Breast epithelium (tissue), 4 donors: ENCODE measurements at regions not wholly inside any gene's neighbourhood (a gene's known extent, or its start where the extent isn't known, plus 50 kb on each side); places are given as distances from the start of the nearest gene placed in this dataset.

Source experiments
- DNase-seq, 2 donors: peaks; one replicate each; pipeline ENCODE4 v3.0.0-alpha.2; 2019; ENCODE audit warnings: low spot score in 2 of 2
- H3K27ac ChIP-seq, 2 donors: fragments of 200-600 bp; sonication (generic) in 1 of 2; one replicate each; pipeline ENCODE4 v1.5.1; 2016 to 2019; ENCODE audit warnings: mild to moderate bottlenecking in 1 of 2
- H3K27me3 ChIP-seq, 2 donors: fragments of 200-600 bp; sonication (generic) in 1 of 2; one replicate each; pipeline versions ENCODE4 v1.5.1 to v1.6.0; 2017 to 2019; ENCODE audit warnings: control low read depth in 1 of 2, mild to moderate bottlenecking in 1 of 2
- H3K36me3 ChIP-seq: fragments of 200-600 bp; one replicate; pipeline ENCODE4 v1.5.1; 2019
- H3K4me1 ChIP-seq, 2 donors: fragments of 200-600 bp; sonication (generic); one replicate each; pipeline ENCODE4 v1.5.1; 2016 to 2019; ENCODE audit warnings: control low read depth in 1 of 2
- H3K4me3 ChIP-seq, 3 donors: fragments of 200-600 bp; sonication (generic); 1 replicate in 2 of 3; 2 replicates in 1 of 3; pipeline ENCODE4 v1.5.1; 2016 to 2019; ENCODE audit warnings: mild to moderate bottlenecking in 3 of 3, moderate library complexity in 2 of 3
- H3K9me3 ChIP-seq, 2 donors: fragments of 200-600 bp; sonication (generic) in 1 of 2; one replicate each; pipeline ENCODE4 v1.5.1; 2016 to 2019; ENCODE audit warnings: control low read depth in 1 of 2
- CTCF ChIP-seq, 3 donors: fragments of 450-650 bp; IDR thresholded peaks; one replicate each; pipeline ENCODE4 v1.5.1; 2016 to 2017; ENCODE audit warnings: antibody characterized with exemption in 3 of 3, mild to moderate bottlenecking in 3 of 3, moderate library complexity in 3 of 3
- POLR2A ChIP-seq: fragments of 450-650 bp; IDR thresholded peaks from one replicate; pipeline ENCODE4 v1.6.1; 2016; ENCODE audit warnings: antibody characterized with exemption, mild to moderate bottlenecking, moderate library complexity
- POLR2AphosphoS5 ChIP-seq, 3 donors: sonication (generic); formaldehyde crosslinking; IDR thresholded peaks; one replicate each; pipeline ENCODE4 v1.6.1; 2017; ENCODE audit warnings: antibody characterized with exemption in 3 of 3
- intact Hi-C: fragments of 100-400 bp; cut with DNase I; formaldehyde crosslinking; loops from one replicate; pipeline ENCODE4 v1.15.1; 2023; ENCODE audit warnings: low total_unique reads

- Histone ChIP-seq H3K27ac (no peak overlapping the region), H3K4me3 (no peak overlapping the region), H3K4me1 (no peaks in the 10 kb centered on the region), H3K36me3 (no peaks in the 10 kb centered on the region), H3K27me3 (no peaks in the 10 kb centered on the region), H3K9me3 (peaks cover 0 to 1% of the 10 kb centered on the region in 2 donors)
- intact Hi-C loops: no loop called here
- no peak for DNase-seq
- TF ChIP-seq CTCF (IDR thresholded peaks at IDR 0.05): no peak
- no peak for TF ChIP-seq POLR2AphosphoS5 (IDR thresholded peaks at IDR 0.05)
Measured at GRCh38 chr3:59289831-59290230, 240.0 kb upstream of the CFAP20DC start.

GRCh38 chr3:59288951-59289350 lies 239.1 kb upstream of the CFAP20DC start:
- no peaks in the 10 kb centered on the region for H3K4me1 ChIP-seq
- H3K4me3 ChIP-seq: no peak overlapping the region
- H3K9me3 ChIP-seq: no peaks in the 10 kb centered on the region
- H3K27ac ChIP-seq: no peak overlapping the region
- no peaks in the 10 kb centered on the region for H3K27me3 ChIP-seq
- H3K36me3 ChIP-seq: no peaks in the 10 kb centered on the region
- intact Hi-C loops: no loop called here
- TF ChIP-seq POLR2A: no peak
- no peak for TF ChIP-seq CTCF (IDR thresholded peaks at IDR 0.05)
- no peak for TF ChIP-seq POLR2AphosphoS5 (IDR thresholded peaks at IDR 0.05)
- no peak for DNase-seq

GRCh38 chr3:59286791-59287531 lies 237.1 kb upstream of the CFAP20DC start:
- no peak for TF ChIP-seq POLR2A
- TF ChIP-seq CTCF (IDR thresholded peaks at IDR 0.05): no peak
- no peak for TF ChIP-seq POLR2AphosphoS5 (IDR thresholded peaks at IDR 0.05)
- no peak for DNase-seq
- Histone ChIP-seq H3K27me3 (no peaks in the 10 kb centered on the region), H3K4me3 (no peak overlapping the region), H3K9me3 (no peaks in the 10 kb centered on the region), H3K36me3 (no peaks in the 10 kb centered on the region), H3K4me1 (no peaks in the 10 kb centered on the region), H3K27ac (no peak overlapping the region)
- intact Hi-C loops: no loop called here

GRCh38 chr3:59285560-59285959 lies 235.7 kb upstream of the CFAP20DC start:
- Histone ChIP-seq H3K36me3 (no peaks in the 10 kb centered on the region), H3K9me3 (no peaks in the 10 kb centered on the region), H3K27ac (no peak overlapping the region), H3K4me1 (no peaks in the 10 kb centered on the region), H3K27me3 (no peaks in the 10 kb centered on the region), H3K4me3 (no peak overlapping the region)
- intact Hi-C loops: no loop called here
- no peak for DNase-seq
- TF ChIP-seq POLR2A (no peak), CTCF (IDR thresholded peaks at IDR 0.05) (no peak), POLR2AphosphoS5 (IDR thresholded peaks at IDR 0.05) (no peak)

- Histone ChIP-seq H3K27me3 (no peaks in the 10 kb centered on the region), H3K9me3 (no peaks in the 10 kb centered on the region), H3K4me3 (no peak overlapping the region), H3K4me1 (no peaks in the 10 kb centered on the region), H3K36me3 (no peaks in the 10 kb centered on the region), H3K27ac (no peak overlapping the region)
- DNase-seq: no peak
- TF ChIP-seq POLR2AphosphoS5 (IDR thresholded peaks at IDR 0.05): no peak
- intact Hi-C loops: no loop called here
Measured at GRCh38 chr3:59284926-59285325, 235.1 kb upstream of the CFAP20DC start.

- no peak for TF ChIP-seq POLR2A
- no peak for TF ChIP-seq CTCF (IDR thresholded peaks at IDR 0.05)
- TF ChIP-seq POLR2AphosphoS5 (IDR thresholded peaks at IDR 0.05): no peak
- DNase-seq: no peak
Measured at GRCh38 chr3:59280113-59280512, 230.3 kb upstream of the CFAP20DC start.

More at GRCh38 chr3:59280113-59280512, 230.3 kb upstream of the CFAP20DC start:
- Histone ChIP-seq H3K4me1 (no peaks in the 10 kb centered on the region), H3K4me3 (no peak overlapping the region), H3K36me3 (no peaks in the 10 kb centered on the region), H3K27ac (no peak overlapping the region), H3K27me3 (no peaks in the 10 kb centered on the region), H3K9me3 (no peaks in the 10 kb centered on the region)
- intact Hi-C loops: no loop called here
